GM12878 (cell line): ENCODE measurements at regions not wholly inside any gene's neighbourhood (a gene's known extent, or its start where the extent isn't known, plus 50 kb on each side); places are given as distances from the start of the nearest gene placed in this dataset.

Experiments
- ATAC-seq: fragments of 200-7000 bp; cut with Tn5 transposase; 3 replicates; pipeline ENCODE4 v1.9.1; 2020; ENCODE audit warnings: mild to moderate bottlenecking, moderate library complexity
- BruUV-seq: library from RNA; stranded (reverse); fragments of 400-500 nt; replicated peaks from 2 replicates; lab custom pipeline; 2021; lab: Mats Ljungman, UMichigan
- CTCF ChIA-PET: fragments of 300-600 bp; sonication (Branson Sonifier 250); formaldehyde crosslinking; extraction: SDS; loops from one replicate; lab custom pipeline; 2021; ENCODE audit warnings: inconsistent platforms; lab: Yijun Ruan, JAX
- POLR2A ChIA-PET: fragments of 350-600 bp; formaldehyde crosslinking; extraction: SDS; loops from one replicate; lab custom pipeline; 2021; ENCODE audit warnings: inconsistent platforms; lab: Charles Lee
- RAD21 ChIA-PET: fragments of 300-600 bp; sonication (Branson Sonifier 250); formaldehyde crosslinking; loops from one replicate; lab custom pipeline; 2023; ENCODE audit warnings: antibody characterized with exemption; ENCODE audit not compliant: unreplicated experiment; lab: Charles Lee
- SMC1A ChIA-PET: fragments of 300-600 bp; sonication (Branson Sonifier 250); formaldehyde crosslinking; loops from one replicate; lab custom pipeline; 2023; ENCODE audit not compliant: unreplicated experiment, uncharacterized antibody; lab: Charles Lee
- DNase-seq: peaks from one replicate; pipeline ENCODE4 v3.0.0-alpha.2; 2011; ENCODE audit warnings: low read depth, low spot score
- FAIRE-seq: peaks from 3 replicates; lab custom pipeline; 2011; peaks lifted over from hg19 to GRCh38; lab: Jason Lieb, UNC
- H2AFZ ChIP-seq: 2 replicates; pipeline ENCODE4 v1.6.0; 2011; ENCODE audit warnings: low read depth, low read length, control low read depth; ENCODE audit not compliant: control insufficient read depth
- H3K27ac ChIP-seq: 2 replicates; pipeline ENCODE4 v1.5.1; 2011; ENCODE audit warnings: control low read depth; ENCODE audit not compliant: control insufficient read depth, insufficient read depth
- H3K27me3 ChIP-seq, 2 experiments: replicated peaks in 1 of 2; 2 replicates each; pipeline versions ENCODE4 v1.6.0 to v1.6.1; 2011; ENCODE audit warnings: low read length in 1 of 2; ENCODE audit not compliant: control insufficient read depth in 2 of 2, insufficient read depth in 2 of 2
- H3K36me3 ChIP-seq, 2 experiments: 2 replicates each; pipeline ENCODE4 v1.5.1; 2011; ENCODE audit warnings: low read length in 1 of 2; ENCODE audit not compliant: control insufficient read depth in 2 of 2, insufficient read depth in 2 of 2
- H3K4me1 ChIP-seq: 2 replicates; pipeline ENCODE4 v1.6.1; 2011; ENCODE audit warnings: mild to moderate bottlenecking, low read length, moderate library complexity, mixed read lengths; ENCODE audit not compliant: control insufficient read depth, insufficient read depth
- H3K4me2 ChIP-seq: 2 replicates; pipeline ENCODE4 v1.6.0; 2011; ENCODE audit warnings: control low read depth; ENCODE audit not compliant: control insufficient read depth, insufficient read depth
- H3K4me3 ChIP-seq: fragments of 200-600 bp; sonication (generic); 2 replicates; pipeline ENCODE4 v1.5.1; 2016
- H3K79me2 ChIP-seq: 2 replicates; pipeline ENCODE4 v1.6.0; 2011; ENCODE audit warnings: low read length; ENCODE audit not compliant: control insufficient read depth, insufficient read depth
- H3K9ac ChIP-seq: 2 replicates; pipeline ENCODE4 v1.8.0; 2011; ENCODE audit warnings: low read length, control low read depth, mixed read lengths; ENCODE audit not compliant: control insufficient read depth, insufficient read depth
- H3K9me3 ChIP-seq: replicated peaks from 3 replicates; pipeline ENCODE4 v1.5.1; 2011; ENCODE audit warnings: mild to moderate bottlenecking, low read length; ENCODE audit not compliant: control insufficient read depth, insufficient read depth
- H4K20me1 ChIP-seq: 2 replicates; pipeline ENCODE4 v1.6.0; 2011; ENCODE audit not compliant: control insufficient read depth, insufficient read depth
- POLR2AphosphoS5 ChIP-seq: IDR thresholded peaks from 2 replicates; pipeline ENCODE4 v1.6.1; 2011; ENCODE audit warnings: mild to moderate bottlenecking, low read length, inconsistent platforms
- POU2F2 ChIP-seq: IDR thresholded peaks from 3 replicates; pipeline ENCODE4 v1.6.1; 2011; ENCODE audit warnings: low read depth, mild to moderate bottlenecking, low read length, borderline replicate concordance
- SIX5 ChIP-seq: IDR thresholded peaks from 2 replicates; pipeline ENCODE4 v1.6.1; 2011; ENCODE audit warnings: mild to moderate bottlenecking, low read depth, low read length, moderate library complexity; ENCODE audit not compliant: severe bottlenecking
- WGBS: methylation state at CpG from one replicate; pipeline ENCODE4 v1.1.6; 2016; ENCODE audit warnings: low lambda C conversion rate; ENCODE audit not compliant: insufficient replicate concordance, insufficient coverage; ENCODE audit errors: missing lambda C conversion rate; 5-methylcytosine and 5-hydroxymethylcytosine counted together
- in situ Hi-C: fragments of 300-500 bp; cut with MboI; formaldehyde crosslinking; loops from 9 replicates; pipeline ENCODE4 v1.14.3; 2018; ENCODE audit warnings: mixed read lengths
- intact Hi-C: fragments of 100-400 bp; cut with micrococcal nuclease; formaldehyde crosslinking; loops from one replicate; pipeline ENCODE4 v1.14.2; 2022; ENCODE audit not compliant: unreplicated experiment
- TF ChIP-seq, protein P1 (sequence below): fragments of 450-650 bp; IDR thresholded peaks from 2 replicates; pipeline ENCODE4 v1.6.1; 2016; ENCODE audit warnings: mild to moderate bottlenecking, moderate library complexity, borderline replicate concordance
- TF ChIP-seq, protein P2 (sequence below): IDR thresholded peaks from 2 replicates; pipeline ENCODE4 v1.6.1; 2012; ENCODE audit warnings: low read length, inconsistent platforms
- TF ChIP-seq, protein P3 (sequence below): fragments of 450-650 bp; IDR thresholded peaks from 2 replicates; pipeline ENCODE4 v1.6.1; 2017; ENCODE audit warnings: mild to moderate bottlenecking, moderate library complexity

DNA sequence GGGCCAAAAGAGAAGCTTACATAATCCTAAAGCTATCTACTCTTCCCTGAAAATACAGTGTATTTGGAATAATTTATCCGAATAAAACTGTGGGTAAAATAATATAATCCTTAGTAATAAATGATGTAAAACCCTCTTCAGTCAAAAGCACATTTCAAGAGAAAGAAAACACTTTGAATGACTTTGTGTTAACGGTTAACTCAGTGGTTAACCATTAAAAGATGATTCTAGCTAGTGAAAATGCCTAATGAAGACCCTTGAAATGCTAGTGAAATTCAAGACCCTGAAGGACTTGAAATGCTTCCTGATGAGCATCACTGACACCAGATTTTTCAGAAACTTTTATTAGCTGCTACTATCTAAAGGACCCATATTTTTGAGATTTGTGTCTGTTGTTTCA, 70.7 kb downstream of the COX7C start:
- POLR2A ChIA-PET = no interaction called here
- H3K4me3 ChIP-seq = no peak overlapping the region
- no peaks in the 10 kb centered on the region for H3K36me3 ChIP-seq
- no peaks in the 10 kb centered on the region for H3K79me2 ChIP-seq
- intact Hi-C loops (loop anchor here (10.0 kb wide), 2 partner anchors 326 to 354 kb away; no protein-coding TSS in a partner anchor), in situ Hi-C loops (no loop called here)
- FAIRE-seq (no peak), DNase-seq (no peak), ATAC-seq (peak; percentile 32; the same call in 1 of the 3 replicates)
- no peaks in the 10 kb centered on the region for H4K20me1 ChIP-seq
- H3K9me3 ChIP-seq = no peaks in the 10 kb centered on the region
- SMC1A ChIA-PET = no interaction called here
- CTCF ChIA-PET = interaction anchor here (0.7 to 1.8 kb wide), 4 partner anchors 8 to 12 kb away, joined by 3 to 6 read pairs (median 4); no protein-coding TSS in a partner anchor
- RAD21 ChIA-PET = interaction anchor here (2.0 kb wide), 1 partner anchor 9 kb away, joined by 7 read pairs; no protein-coding TSS in a partner anchor
- H3K27ac ChIP-seq = no peak overlapping the region
- H3K4me1 ChIP-seq = no peaks in the 10 kb centered on the region
- H3K4me2 ChIP-seq = no peak overlapping the region
- TF ChIP-seq, protein P1, sequence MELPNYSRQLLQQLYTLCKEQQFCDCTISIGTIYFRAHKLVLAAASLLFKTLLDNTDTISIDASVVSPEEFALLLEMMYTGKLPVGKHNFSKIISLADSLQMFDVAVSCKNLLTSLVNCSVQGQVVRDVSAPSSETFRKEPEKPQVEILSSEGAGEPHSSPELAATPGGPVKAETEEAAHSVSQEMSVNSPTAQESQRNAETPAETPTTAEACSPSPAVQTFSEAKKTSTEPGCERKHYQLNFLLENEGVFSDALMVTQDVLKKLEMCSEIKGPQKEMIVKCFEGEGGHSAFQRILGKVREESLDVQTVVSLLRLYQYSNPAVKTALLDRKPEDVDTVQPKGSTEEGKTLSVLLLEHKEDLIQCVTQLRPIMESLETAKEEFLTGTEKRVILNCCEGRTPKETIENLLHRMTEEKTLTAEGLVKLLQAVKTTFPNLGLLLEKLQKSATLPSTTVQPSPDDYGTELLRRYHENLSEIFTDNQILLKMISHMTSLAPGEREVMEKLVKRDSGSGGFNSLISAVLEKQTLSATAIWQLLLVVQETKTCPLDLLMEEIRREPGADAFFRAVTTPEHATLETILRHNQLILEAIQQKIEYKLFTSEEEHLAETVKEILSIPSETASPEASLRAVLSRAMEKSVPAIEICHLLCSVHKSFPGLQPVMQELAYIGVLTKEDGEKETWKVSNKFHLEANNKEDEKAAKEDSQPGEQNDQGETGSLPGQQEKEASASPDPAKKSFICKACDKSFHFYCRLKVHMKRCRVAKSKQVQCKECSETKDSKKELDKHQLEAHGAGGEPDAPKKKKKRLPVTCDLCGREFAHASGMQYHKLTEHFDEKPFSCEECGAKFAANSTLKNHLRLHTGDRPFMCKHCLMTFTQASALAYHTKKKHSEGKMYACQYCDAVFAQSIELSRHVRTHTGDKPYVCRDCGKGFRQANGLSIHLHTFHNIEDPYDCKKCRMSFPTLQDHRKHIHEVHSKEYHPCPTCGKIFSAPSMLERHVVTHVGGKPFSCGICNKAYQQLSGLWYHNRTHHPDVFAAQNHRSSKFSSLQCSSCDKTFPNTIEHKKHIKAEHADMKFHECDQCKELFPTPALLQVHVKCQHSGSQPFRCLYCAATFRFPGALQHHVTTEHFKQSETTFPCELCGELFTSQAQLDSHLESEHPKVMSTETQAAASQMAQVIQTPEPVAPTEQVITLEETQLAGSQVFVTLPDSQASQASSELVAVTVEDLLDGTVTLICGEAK = no peak
- no peak for TF ChIP-seq SIX5
- no peak for TF ChIP-seq POLR2AphosphoS5
- TF ChIP-seq, protein P2, sequence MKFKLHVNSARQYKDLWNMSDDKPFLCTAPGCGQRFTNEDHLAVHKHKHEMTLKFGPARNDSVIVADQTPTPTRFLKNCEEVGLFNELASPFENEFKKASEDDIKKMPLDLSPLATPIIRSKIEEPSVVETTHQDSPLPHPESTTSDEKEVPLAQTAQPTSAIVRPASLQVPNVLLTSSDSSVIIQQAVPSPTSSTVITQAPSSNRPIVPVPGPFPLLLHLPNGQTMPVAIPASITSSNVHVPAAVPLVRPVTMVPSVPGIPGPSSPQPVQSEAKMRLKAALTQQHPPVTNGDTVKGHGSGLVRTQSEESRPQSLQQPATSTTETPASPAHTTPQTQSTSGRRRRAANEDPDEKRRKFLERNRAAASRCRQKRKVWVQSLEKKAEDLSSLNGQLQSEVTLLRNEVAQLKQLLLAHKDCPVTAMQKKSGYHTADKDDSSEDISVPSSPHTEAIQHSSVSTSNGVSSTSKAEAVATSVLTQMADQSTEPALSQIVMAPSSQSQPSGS = no peak
- TF ChIP-seq POU2F2 = no peak
- TF ChIP-seq, protein P3, sequence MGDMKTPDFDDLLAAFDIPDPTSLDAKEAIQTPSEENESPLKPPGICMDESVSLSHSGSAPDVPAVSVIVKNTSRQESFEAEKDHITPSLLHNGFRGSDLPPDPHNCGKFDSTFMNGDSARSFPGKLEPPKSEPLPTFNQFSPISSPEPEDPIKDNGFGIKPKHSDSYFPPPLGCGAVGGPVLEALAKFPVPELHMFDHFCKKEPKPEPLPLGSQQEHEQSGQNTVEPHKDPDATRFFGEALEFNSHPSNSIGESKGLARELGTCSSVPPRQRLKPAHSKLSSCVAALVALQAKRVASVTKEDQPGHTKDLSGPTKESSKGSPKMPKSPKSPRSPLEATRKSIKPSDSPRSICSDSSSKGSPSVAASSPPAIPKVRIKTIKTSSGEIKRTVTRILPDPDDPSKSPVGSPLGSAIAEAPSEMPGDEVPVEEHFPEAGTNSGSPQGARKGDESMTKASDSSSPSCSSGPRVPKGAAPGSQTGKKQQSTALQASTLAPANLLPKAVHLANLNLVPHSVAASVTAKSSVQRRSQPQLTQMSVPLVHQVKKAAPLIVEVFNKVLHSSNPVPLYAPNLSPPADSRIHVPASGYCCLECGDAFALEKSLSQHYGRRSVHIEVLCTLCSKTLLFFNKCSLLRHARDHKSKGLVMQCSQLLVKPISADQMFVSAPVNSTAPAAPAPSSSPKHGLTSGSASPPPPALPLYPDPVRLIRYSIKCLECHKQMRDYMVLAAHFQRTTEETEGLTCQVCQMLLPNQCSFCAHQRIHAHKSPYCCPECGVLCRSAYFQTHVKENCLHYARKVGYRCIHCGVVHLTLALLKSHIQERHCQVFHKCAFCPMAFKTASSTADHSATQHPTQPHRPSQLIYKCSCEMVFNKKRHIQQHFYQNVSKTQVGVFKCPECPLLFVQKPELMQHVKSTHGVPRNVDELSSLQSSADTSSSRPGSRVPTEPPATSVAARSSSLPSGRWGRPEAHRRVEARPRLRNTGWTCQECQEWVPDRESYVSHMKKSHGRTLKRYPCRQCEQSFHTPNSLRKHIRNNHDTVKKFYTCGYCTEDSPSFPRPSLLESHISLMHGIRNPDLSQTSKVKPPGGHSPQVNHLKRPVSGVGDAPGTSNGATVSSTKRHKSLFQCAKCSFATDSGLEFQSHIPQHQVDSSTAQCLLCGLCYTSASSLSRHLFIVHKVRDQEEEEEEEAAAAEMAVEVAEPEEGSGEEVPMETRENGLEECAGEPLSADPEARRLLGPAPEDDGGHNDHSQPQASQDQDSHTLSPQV = no peak
- H2AFZ ChIP-seq = no peak overlapping the region
- no peak overlapping the region for H3K9ac ChIP-seq
- no peaks in the 10 kb centered on the region for H3K27me3 ChIP-seq
- no TSS peak for BruUV-seq
- WGBS = 41% methylated on average over 2 of the region's 2 CpGs
